ENCODE measurements at regions not wholly inside any gene's neighbourhood (a gene's known extent, or its start where the extent isn't known, plus 50 kb on each side); places are given as distances from the start of the nearest gene placed in this dataset.

GRCh38 chr1:196063952-196064351, 544.3 kb downstream of the KCNT2 start:
- TF ChIP-seq CTCF (conservative IDR thresholded peaks at IDR 0.05; ENCODE audit: low read length) (no peak), EZH2phosphoT487 (IDR thresholded peaks at IDR 0.05; ENCODE audit: borderline replicate concordance) (no peak)

All from Loucy (cell line).